H1 (cell line): ENCODE measurements at regions not wholly inside any gene's neighbourhood (a gene's known extent, or its start where the extent isn't known, plus 50 kb on each side); places are given as distances from the start of the nearest gene placed in this dataset.

Source experiments
- CTCF ChIP-seq, 3 experiments: IDR thresholded peaks; 1 replicate in 2 of 3; 2 replicates in 1 of 3; pipeline versions ENCODE4 v1.5.1 to v1.6.1; 2011; ENCODE audit warnings: low read length in 3 of 3, mild to moderate bottlenecking in 3 of 3, inconsistent platforms in 2 of 3, low read depth in 1 of 3, moderate library complexity in 1 of 3; ENCODE audit not compliant: insufficient read depth in 1 of 3; ENCODE audit errors: control extremely low read depth in 1 of 3
- RBBP5 ChIP-seq: IDR thresholded peaks from 2 replicates; pipeline ENCODE4 v1.7.1; 2012; ENCODE audit warnings: low read depth, mild to moderate bottlenecking, inconsistent platforms, low read length, moderate library complexity, borderline replicate concordance

- TF ChIP-seq RBBP5: no peak
- no peak for TF ChIP-seq CTCF (IDR thresholded peaks at IDR 0.05; ENCODE audit: control extremely low read depth in 1 of 3, insufficient read depth in 1 of 3, low read depth in 1 of 3, low read length in 3 of 3)
Measured at GRCh38 chr4:161260819-161261218, 903.0 kb downstream of the FSTL5 start (continued).
